RWPE1 (cell line): ENCODE measurements at regions not wholly inside any gene's neighbourhood (a gene's known extent, or its start where the extent isn't known, plus 50 kb on each side); places are given as distances from the start of the nearest gene placed in this dataset.
"Not testable (repeated sequence)": the region's sequence is repeated elsewhere in the genome, so short reads cannot be mapped to it uniquely, and the experiment has no call there.

Experiments
- CTCF ChIA-PET: fragments of 350-600 bp; sonication (Branson Sonifier 250); formaldehyde crosslinking; extraction: SDS; loops from one replicate; lab custom pipeline; 2021; lab: Yijun Ruan, JAX
- POLR2A ChIA-PET: fragments of 400-600 bp; formaldehyde crosslinking; extraction: SDS; loops from one replicate; lab custom pipeline; 2020; ENCODE audit warnings: antibody characterized with exemption; ENCODE audit not compliant: low non-redundant PET; lab: Yijun Ruan, JAX
- DNase-seq: peaks from one replicate; pipeline ENCODE4 v3.0.0; 2012; ENCODE audit warnings: low spot score
- H3K27ac ChIP-seq: fragments of 450-650 bp; 2 replicates; pipeline ENCODE4 v1.5.1; 2017
- CTCF ChIP-seq: fragments of 450-650 bp; conservative IDR thresholded peaks from 2 replicates; pipeline ENCODE4 v1.5.1; 2017; ENCODE audit warnings: low read depth, mild to moderate bottlenecking

- ChIA-PET POLR2A (no interaction called here), CTCF (no interaction called here)
- no peak for TF ChIP-seq CTCF
- H3K27ac ChIP-seq = peak overlapping the region; percentile 66
- DNase-seq = no peak
Measured at GRCh38 chr14:55781046-55781445, 201.0 kb downstream of the KTN1 start.

- H3K27ac ChIP-seq = no peak overlapping the region
- ChIA-PET CTCF (no interaction called here), POLR2A (no interaction called here)
- DNase-seq = no peak
- no peak for TF ChIP-seq CTCF
Measured at GRCh38 chr14:55782166-55782565, 202.2 kb downstream of the KTN1 start.

GRCh38 chr14:55789406-55789805 lies 209.4 kb downstream of the KTN1 start:
- DNase-seq = no peak
- no peak for TF ChIP-seq CTCF
- no peak overlapping the region for H3K27ac ChIP-seq
- ChIA-PET CTCF (no interaction called here), POLR2A (no interaction called here)

GRCh38 chr14:55794655-55795595 lies 214.9 kb downstream of the KTN1 start:
- ChIA-PET POLR2A (no interaction called here), CTCF (interaction anchor here (0.6 kb wide), 2 partner anchors 27 to 32 kb away, joined by 3 read pairs; no protein-coding TSS in a partner anchor)
- DNase-seq = peak; percentile 36
- no peak overlapping the region for H3K27ac ChIP-seq
- no peak for TF ChIP-seq CTCF

- CTCF ChIA-PET = interaction anchor here (0.6 kb wide), 1 partner anchor 76 kb away, joined by 3 read pairs; no protein-coding TSS in a partner anchor
- POLR2A ChIA-PET, H3K27ac ChIP-seq, DNase-seq: not testable (repeated sequence)
Measured at GRCh38 chr14:55796513-55796912, 216.5 kb downstream of the KTN1 start.

GRCh38 chr14:55798406-55798805 lies 218.4 kb downstream of the KTN1 start:
- no peak for TF ChIP-seq CTCF
- no peak for DNase-seq
- H3K27ac ChIP-seq = no peak overlapping the region
- CTCF ChIA-PET = no interaction called here
- POLR2A ChIA-PET = no interaction called here

GRCh38 chr14:55799508-55800095 lies 219.6 kb downstream of the KTN1 start:
- no peak overlapping the region for H3K27ac ChIP-seq
- TF ChIP-seq CTCF = no peak
- POLR2A ChIA-PET = no interaction called here
- CTCF ChIA-PET = no interaction called here
- no peak for DNase-seq
